Activated T-cell treated with anti-CD3 and anti-CD28 coated beads, Interleukin-2, amount 50 U/mL, for 4 hours (primary cell): ENCODE measurements at regions not wholly inside any gene's neighbourhood (a gene's known extent, or its start where the extent isn't known, plus 50 kb on each side); places are given as distances from the start of the nearest gene placed in this dataset.
"Not testable (repeated sequence)": the region's sequence is repeated elsewhere in the genome, so short reads cannot be mapped to it uniquely, and the experiment has no call there.

Experiments used
- ATAC-seq, 2 donors: fragments of 200-7000 bp; cut with Tn5 transposase; one replicate each; pipeline ENCODE4 v1.10.0; 2021
- DNase-seq: peaks from one replicate; pipeline ENCODE4 v3.0.0-alpha.2; 2020
- H3K27me3 Mint-ChIP-seq: one replicate; pipeline ENCODE4 v1.8.0; 2021; ENCODE audit warnings: low read depth, mixed read lengths
- H3K36me3 Mint-ChIP-seq: one replicate; pipeline ENCODE4 v1.8.0; 2022; ENCODE audit warnings: mixed read lengths; ENCODE audit not compliant: insufficient read depth
- H3K4me1 Mint-ChIP-seq: one replicate; pipeline ENCODE4 v1.8.0; 2021; ENCODE audit warnings: low read depth, mixed read lengths
- H3K4me3 Mint-ChIP-seq: one replicate; pipeline ENCODE4 v1.8.0; 2021; ENCODE audit warnings: mild to moderate bottlenecking, moderate library complexity, mixed read lengths
- H3K9me3 Mint-ChIP-seq: one replicate; pipeline ENCODE4 v1.8.0; 2021; ENCODE audit warnings: mixed read lengths

DNA sequence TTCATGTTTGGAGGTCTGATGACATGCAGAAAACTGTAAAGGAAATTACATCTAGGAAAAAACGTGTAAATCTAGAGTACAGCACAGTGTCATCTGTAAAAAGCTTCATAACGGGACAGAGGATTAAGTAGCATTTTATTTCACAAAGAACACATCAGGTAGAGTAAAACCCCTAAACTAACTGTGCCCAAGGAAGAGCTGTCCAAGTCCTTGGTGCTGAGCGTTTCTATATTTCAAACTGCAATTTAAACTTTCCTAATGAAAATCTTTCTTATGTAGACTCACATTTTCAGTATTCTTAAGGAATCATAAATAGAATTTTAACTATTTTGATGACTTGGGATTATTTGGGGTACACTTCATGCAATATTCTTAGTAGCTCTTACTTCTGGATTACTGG, 646.2 kb downstream of the IPMK start:
- Mint-ChIP-seq H3K4me1 (no peaks in the 10 kb centered on the region), H3K27me3 (no peaks in the 10 kb centered on the region), H3K9me3 (no peaks in the 10 kb centered on the region), H3K4me3 (no peak overlapping the region), H3K36me3 (no peaks in the 10 kb centered on the region)
- ATAC-seq (no peak), DNase-seq (no peak)

- Mint-ChIP-seq H3K4me1 (no peaks in the 10 kb centered on the region), H3K36me3 (no peaks in the 10 kb centered on the region), H3K27me3 (no peaks in the 10 kb centered on the region), H3K9me3 (peaks cover 8% of the 10 kb centered on the region), H3K4me3 (no peak overlapping the region)
- ATAC-seq (no peak), DNase-seq (no peak)
Observed at GRCh38 chr10:57605948-57606485, 661.7 kb downstream of the IPMK start.

DNA sequence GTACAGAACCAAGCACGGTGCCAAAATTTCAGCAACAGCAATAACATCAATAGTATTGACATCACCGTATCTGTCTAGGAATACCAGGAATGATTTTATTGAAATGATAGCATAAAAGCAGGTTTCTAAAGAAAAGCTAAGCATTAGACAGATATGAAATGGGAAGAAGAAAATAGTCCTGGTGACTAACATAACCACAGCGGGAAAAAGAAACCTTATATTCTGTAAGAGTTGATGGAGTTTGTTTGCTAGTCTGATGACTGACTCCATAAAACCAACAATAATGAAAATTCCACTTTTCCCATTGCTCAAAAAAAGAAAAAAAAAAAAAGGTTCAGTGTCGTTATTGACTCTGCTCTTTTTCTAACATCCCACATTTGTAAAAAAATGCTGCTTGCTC, 668.3 kb downstream of the IPMK start:
- no peak for DNase-seq
- H3K4me1 Mint-ChIP-seq = no peaks in the 10 kb centered on the region
- no peak overlapping the region for H3K4me3 Mint-ChIP-seq
- ATAC-seq = no peak
- no peaks in the 10 kb centered on the region for H3K36me3 Mint-ChIP-seq
- no peaks in the 10 kb centered on the region for H3K27me3 Mint-ChIP-seq
- no peaks in the 10 kb centered on the region for H3K9me3 Mint-ChIP-seq

GRCh38 chr10:57593983-57594573, 673.6 kb downstream of the IPMK start:
- no peak for DNase-seq
- Mint-ChIP-seq H3K36me3 (no peaks in the 10 kb centered on the region), H3K4me1 (no peaks in the 10 kb centered on the region), H3K27me3 (no peaks in the 10 kb centered on the region), H3K9me3 (no peaks in the 10 kb centered on the region), H3K4me3 (no peak overlapping the region)
- ATAC-seq = no peak

GRCh38 chr10:57579926-57580325, 687.8 kb downstream of the IPMK start:
- H3K4me3 Mint-ChIP-seq = no peak overlapping the region
- no peaks in the 10 kb centered on the region for H3K36me3 Mint-ChIP-seq
- H3K27me3 Mint-ChIP-seq = no peaks in the 10 kb centered on the region
- DNase-seq = no peak
- H3K9me3 Mint-ChIP-seq = peaks cover 5% of the 10 kb centered on the region
- no peak for ATAC-seq
- H3K4me1 Mint-ChIP-seq = no peaks in the 10 kb centered on the region

DNA sequence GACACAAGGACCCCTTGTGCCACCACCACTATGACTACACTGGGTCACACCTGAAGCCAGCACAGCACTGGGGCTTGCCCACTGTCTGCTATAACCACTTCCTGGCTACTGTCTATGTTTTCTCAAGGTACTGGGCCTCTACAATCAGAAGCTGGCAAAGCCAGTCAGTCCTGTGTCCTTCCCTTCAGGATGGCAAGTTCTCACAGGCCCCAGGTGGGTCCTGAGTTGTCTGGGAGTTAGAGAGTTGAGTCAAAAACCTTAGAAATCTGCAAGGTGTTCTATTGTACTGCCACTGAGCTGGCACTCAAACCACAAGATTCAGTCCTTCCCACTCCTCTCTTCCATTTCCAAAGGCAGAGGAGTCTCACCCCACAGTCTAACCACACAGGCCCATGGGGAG, 705.5 kb downstream of the IPMK start:
- no peak for DNase-seq
- Mint-ChIP-seq H3K27me3 (no peaks in the 10 kb centered on the region), H3K9me3 (peaks cover 17% of the 10 kb centered on the region), H3K36me3 (no peaks in the 10 kb centered on the region), H3K4me3 (no peak overlapping the region), H3K4me1 (no peaks in the 10 kb centered on the region)
- ATAC-seq = no peak

- H3K9me3 Mint-ChIP-seq = peaks cover 13% of the 10 kb centered on the region
- DNase-seq, H3K36me3 Mint-ChIP-seq, H3K27me3 Mint-ChIP-seq, ATAC-seq, H3K4me1 Mint-ChIP-seq, H3K4me3 Mint-ChIP-seq: not testable (repeated sequence)
Observed at GRCh38 chr10:57551774-57552173, 715.9 kb downstream of the IPMK start.

GRCh38 chr10:57535306-57535705, 732.4 kb downstream of the IPMK start:
- no peaks in the 10 kb centered on the region for H3K27me3 Mint-ChIP-seq
- H3K36me3 Mint-ChIP-seq = no peaks in the 10 kb centered on the region
- no peaks in the 10 kb centered on the region for H3K9me3 Mint-ChIP-seq
- no peak for DNase-seq
- no peak overlapping the region for H3K4me3 Mint-ChIP-seq
- H3K4me1 Mint-ChIP-seq = no peaks in the 10 kb centered on the region
- no peak for ATAC-seq

DNA sequence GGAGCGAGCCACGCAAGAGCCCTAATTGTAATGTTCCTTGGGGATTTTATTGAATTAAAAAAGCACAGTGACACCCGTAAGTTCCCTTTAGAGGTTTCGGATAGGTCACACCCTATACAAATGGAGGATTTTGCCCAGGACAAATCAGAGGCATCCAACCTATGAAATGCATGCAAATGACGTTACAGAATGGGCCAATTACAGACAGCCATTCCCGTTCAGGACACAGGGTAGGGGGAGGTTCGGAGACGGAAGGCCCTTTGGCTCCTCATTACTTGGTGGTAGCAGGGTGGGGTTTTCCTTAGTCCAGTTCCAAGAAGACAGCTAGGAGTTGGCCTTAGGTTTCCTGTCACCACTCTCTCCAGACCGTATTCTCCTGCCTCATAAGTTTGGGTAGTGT, 754.1 kb downstream of the IPMK start:
- DNase-seq (no peak), ATAC-seq (no peak)
- no peaks in the 10 kb centered on the region for H3K27me3 Mint-ChIP-seq
- H3K4me3 Mint-ChIP-seq = no peak overlapping the region
- H3K4me1 Mint-ChIP-seq = no peaks in the 10 kb centered on the region
- H3K36me3 Mint-ChIP-seq = no peaks in the 10 kb centered on the region
- peaks cover 9% of the 10 kb centered on the region for H3K9me3 Mint-ChIP-seq

GRCh38 chr10:57507788-57508187, 759.9 kb downstream of the IPMK start:
- no peaks in the 10 kb centered on the region for H3K4me1 Mint-ChIP-seq
- no peak for ATAC-seq

DNA sequence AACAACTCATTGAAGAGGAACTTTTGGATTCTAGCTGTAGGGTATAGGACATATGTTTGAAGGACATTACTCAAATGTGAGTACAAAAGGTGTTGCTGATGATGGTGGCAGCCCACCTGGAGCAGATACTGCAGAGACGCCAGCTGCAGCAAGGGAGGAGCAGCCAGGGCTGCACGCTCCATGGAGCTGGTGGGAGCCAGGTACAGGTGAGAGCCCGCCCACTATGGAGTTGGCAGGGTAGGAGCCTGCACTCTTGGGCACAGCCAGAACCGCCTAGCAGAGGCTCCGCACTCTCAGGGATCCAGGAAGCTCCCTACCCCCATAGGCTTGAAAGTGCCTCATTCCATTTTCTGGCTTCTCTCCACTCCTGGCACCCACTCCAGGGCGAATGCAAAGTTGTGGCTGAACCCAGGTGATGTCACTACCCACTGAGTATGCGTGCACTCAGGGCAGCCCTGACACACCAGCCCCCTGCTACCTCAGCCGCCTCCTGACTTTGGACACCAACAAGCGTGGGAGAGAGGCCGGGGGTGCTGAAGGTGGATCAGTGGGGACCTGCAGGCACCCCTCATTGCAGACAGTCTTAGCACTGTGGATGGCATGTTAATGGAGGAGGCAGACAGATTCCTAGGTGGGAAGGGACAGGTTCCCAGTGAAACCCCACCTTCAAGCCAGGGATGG, 761.1 kb downstream of the IPMK start:
- no peak for ATAC-seq
- Mint-ChIP-seq H3K36me3 (no peaks in the 10 kb centered on the region), H3K27me3 (no peaks in the 10 kb centered on the region), H3K9me3 (no peaks in the 10 kb centered on the region), H3K4me1 (no peaks in the 10 kb centered on the region), H3K4me3 (no peak overlapping the region)
- no peak for DNase-seq

More at GRCh38 chr10:57507788-57508187, 759.9 kb downstream of the IPMK start:
- no peak for DNase-seq
- H3K4me3 Mint-ChIP-seq = no peak overlapping the region
- H3K36me3 Mint-ChIP-seq = no peaks in the 10 kb centered on the region
- no peaks in the 10 kb centered on the region for H3K27me3 Mint-ChIP-seq
- H3K9me3 Mint-ChIP-seq = no peaks in the 10 kb centered on the region

DNA sequence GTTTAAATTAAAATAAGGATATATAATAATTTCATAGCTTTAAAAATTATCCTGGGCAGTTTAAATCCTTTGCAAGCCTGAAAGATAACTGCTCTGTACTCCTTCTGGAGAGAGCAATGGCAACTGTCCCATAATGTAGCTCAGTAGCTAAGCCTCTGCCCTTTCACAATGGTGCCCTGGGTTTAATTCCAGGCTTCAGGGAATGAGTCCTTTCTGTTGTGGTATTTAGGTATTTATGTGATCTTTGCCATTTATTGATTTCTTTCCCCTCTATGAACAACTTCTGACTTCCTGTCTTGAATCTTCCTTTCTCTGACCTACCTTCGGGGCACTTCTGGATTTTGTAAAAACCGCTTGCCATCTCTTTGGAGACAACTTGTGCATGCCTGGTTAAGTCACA, 773.2 kb downstream of the IPMK start:
- Mint-ChIP-seq H3K9me3 (peaks cover 6% of the 10 kb centered on the region), H3K27me3 (no peaks in the 10 kb centered on the region), H3K36me3 (no peaks in the 10 kb centered on the region), H3K4me3 (no peak overlapping the region), H3K4me1 (no peaks in the 10 kb centered on the region)
- ATAC-seq (no peak), DNase-seq (no peak)

GRCh38 chr10:57482259-57482658, 785.4 kb downstream of the IPMK start:
- no peak for DNase-seq
- no peaks in the 10 kb centered on the region for H3K27me3 Mint-ChIP-seq
- no peaks in the 10 kb centered on the region for H3K36me3 Mint-ChIP-seq
- H3K9me3 Mint-ChIP-seq = no peaks in the 10 kb centered on the region
- no peaks in the 10 kb centered on the region for H3K4me1 Mint-ChIP-seq
- ATAC-seq = no peak
- no peak overlapping the region for H3K4me3 Mint-ChIP-seq

- Mint-ChIP-seq H3K27me3 (no peaks in the 10 kb centered on the region), H3K9me3 (peaks cover 5% of the 10 kb centered on the region), H3K4me1 (no peaks in the 10 kb centered on the region), H3K36me3 (no peaks in the 10 kb centered on the region), H3K4me3 (no peak overlapping the region)
- ATAC-seq = no peak
- DNase-seq = no peak
Observed at GRCh38 chr10:57472823-57473619, 794.7 kb downstream of the IPMK start.
